ENCODE measurements at regions not wholly inside any gene's neighbourhood (a gene's known extent, or its start where the extent isn't known, plus 50 kb on each side); places are given as distances from the start of the nearest gene placed in this dataset.

DNA sequence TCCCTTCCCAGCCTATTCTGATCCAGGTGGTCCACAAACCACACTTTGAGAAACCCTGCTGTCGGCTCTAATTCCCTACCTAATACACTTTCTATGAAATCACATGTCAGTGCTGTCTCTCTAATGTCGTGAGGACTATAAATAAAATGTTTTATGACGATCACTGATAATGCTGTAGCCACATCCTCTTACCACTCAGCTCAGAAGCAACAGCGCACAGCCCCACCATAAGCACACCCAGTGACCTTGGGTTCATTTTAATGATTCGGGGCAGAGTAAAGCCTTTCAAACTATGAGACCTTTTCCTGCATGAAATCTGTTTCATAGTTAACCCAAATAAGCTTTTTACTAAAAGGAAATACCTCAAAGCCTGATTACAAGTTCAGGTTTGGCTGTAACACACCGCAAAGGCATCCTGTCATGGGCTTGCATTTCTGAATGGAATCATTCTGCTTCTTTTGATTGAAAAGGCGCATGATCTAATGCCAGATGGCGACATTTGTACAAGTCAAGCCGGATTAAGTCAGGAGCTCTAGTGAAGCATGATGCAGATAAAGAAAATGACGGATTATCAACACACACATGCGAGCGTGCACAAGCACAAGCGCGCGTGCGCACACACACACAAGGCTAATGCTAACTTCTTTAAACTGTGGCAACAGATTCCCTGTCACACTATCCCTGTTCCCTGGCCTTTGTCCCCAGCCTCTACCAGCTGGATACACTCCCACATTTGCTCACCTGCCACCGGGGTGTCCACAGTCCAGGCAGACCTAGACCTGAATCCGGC, 180.5 kb upstream of the PDE1C start:
- TF ChIP-seq, protein P1, sequence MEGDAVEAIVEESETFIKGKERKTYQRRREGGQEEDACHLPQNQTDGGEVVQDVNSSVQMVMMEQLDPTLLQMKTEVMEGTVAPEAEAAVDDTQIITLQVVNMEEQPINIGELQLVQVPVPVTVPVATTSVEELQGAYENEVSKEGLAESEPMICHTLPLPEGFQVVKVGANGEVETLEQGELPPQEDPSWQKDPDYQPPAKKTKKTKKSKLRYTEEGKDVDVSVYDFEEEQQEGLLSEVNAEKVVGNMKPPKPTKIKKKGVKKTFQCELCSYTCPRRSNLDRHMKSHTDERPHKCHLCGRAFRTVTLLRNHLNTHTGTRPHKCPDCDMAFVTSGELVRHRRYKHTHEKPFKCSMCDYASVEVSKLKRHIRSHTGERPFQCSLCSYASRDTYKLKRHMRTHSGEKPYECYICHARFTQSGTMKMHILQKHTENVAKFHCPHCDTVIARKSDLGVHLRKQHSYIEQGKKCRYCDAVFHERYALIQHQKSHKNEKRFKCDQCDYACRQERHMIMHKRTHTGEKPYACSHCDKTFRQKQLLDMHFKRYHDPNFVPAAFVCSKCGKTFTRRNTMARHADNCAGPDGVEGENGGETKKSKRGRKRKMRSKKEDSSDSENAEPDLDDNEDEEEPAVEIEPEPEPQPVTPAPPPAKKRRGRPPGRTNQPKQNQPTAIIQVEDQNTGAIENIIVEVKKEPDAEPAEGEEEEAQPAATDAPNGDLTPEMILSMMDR (conservative IDR thresholded peaks at IDR 0.05) = no peak
- no peaks in the 10 kb centered on the region for H3K36me3 Mint-ChIP-seq
- peaks cover 39% of the 10 kb centered on the region for H3K27me3 Mint-ChIP-seq
- no peaks in the 10 kb centered on the region for H3K4me1 Mint-ChIP-seq (ENCODE audit: unreplicated experiment)
- no peak overlapping the region for H3K27ac Mint-ChIP-seq
- no peak for DNase-seq (ENCODE audit: extremely low spot score, unreplicated experiment)
- H3K9me3 Mint-ChIP-seq = no peaks in the 10 kb centered on the region
- H3K4me3 Mint-ChIP-seq = no peak overlapping the region

DNA sequence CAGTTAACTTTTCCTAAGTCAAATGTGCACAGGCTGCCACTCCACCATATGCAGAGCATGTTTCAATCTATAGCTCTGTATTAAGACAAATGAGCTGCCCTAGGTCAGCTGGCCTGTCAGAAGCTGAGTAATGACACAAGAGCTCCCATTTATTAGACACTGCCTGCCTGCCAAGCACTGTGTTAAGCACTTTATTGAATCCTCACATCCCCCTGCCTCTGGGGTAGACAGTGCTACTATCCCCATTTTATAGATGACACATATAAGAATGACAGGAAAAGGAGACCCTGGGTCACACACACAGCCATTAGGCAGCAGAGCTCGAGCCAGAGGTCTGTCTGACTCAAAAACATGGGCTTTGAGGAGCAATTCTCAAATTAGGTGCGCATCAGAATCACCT, 179.8 kb upstream of the PDE1C start:
- H3K27ac Mint-ChIP-seq = no peak overlapping the region
- no peak overlapping the region for H3K4me3 Mint-ChIP-seq
- TF ChIP-seq, protein P1 (conservative IDR thresholded peaks at IDR 0.05) = no peak
- no peaks in the 10 kb centered on the region for H3K9me3 Mint-ChIP-seq
- peaks cover 44% of the 10 kb centered on the region for H3K27me3 Mint-ChIP-seq
- no peak for DNase-seq (ENCODE audit: extremely low spot score, unreplicated experiment)
- H3K4me1 Mint-ChIP-seq (ENCODE audit: unreplicated experiment) = no peaks in the 10 kb centered on the region
- H3K36me3 Mint-ChIP-seq = no peaks in the 10 kb centered on the region

DNA sequence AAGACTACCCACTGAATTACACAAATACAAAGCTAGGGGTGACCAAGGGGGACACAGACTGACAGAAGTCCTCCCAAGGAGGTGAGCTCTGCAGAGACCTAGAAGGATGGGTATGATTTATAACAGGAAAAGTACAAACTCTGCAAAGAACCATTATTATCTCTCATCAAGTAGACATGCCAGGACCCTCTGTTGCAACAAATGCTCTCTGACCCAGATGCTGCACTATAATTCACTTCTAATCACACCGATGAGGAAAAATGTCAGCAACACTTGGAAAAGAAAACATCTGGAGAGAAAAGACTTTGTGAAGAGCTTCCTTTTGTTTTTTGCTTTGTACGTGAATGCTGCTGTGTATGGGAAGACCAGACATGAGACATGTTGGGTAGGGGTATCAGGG, 178.3 kb upstream of the PDE1C start:
- Mint-ChIP-seq H3K4me3 (no peak overlapping the region), H3K9me3 (no peaks in the 10 kb centered on the region), H3K36me3 (no peaks in the 10 kb centered on the region), H3K27ac (no peak overlapping the region), H3K4me1 (ENCODE audit: unreplicated experiment) (no peaks in the 10 kb centered on the region), H3K27me3 (peaks cover 45% of the 10 kb centered on the region)
- TF ChIP-seq, protein P1 (conservative IDR thresholded peaks at IDR 0.05) = no peak
- DNase-seq (ENCODE audit: extremely low spot score, unreplicated experiment) = no peak

DNA sequence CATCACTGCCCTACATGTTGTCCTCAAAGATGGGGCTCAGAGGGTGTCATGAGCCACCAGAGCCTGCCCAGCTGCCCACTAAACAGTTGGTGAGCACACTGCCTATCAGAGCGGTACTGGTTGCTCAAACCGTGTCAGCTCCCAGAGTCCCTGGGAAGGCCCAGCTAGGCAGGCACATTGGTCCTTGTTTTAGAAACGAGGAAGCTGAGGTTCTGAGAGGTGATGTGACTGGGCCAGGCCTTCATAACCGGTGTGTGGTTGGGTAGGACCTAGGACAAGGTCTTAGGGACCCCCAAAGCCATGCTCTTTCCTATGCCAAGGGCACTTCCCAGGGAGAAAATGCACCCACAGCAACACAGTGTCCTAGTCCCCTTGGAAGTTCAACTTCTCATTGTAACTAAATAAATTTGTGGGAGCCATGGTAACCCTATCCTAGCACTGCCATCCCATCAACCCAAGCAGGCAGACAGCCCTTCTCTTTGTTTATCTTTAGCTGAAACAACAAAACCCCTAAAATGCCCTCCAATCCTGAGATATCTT, 174.7 kb upstream of the PDE1C start:
- no peaks in the 10 kb centered on the region for H3K4me1 Mint-ChIP-seq (ENCODE audit: unreplicated experiment)
- DNase-seq (ENCODE audit: extremely low spot score, unreplicated experiment) = peak; percentile 24
- H3K36me3 Mint-ChIP-seq = no peaks in the 10 kb centered on the region
- TF ChIP-seq, protein P1 (conservative IDR thresholded peaks at IDR 0.05) = no peak
- H3K9me3 Mint-ChIP-seq = no peaks in the 10 kb centered on the region
- H3K27me3 Mint-ChIP-seq = peaks cover 26% of the 10 kb centered on the region
- no peak overlapping the region for H3K4me3 Mint-ChIP-seq
- no peak overlapping the region for H3K27ac Mint-ChIP-seq

DNA sequence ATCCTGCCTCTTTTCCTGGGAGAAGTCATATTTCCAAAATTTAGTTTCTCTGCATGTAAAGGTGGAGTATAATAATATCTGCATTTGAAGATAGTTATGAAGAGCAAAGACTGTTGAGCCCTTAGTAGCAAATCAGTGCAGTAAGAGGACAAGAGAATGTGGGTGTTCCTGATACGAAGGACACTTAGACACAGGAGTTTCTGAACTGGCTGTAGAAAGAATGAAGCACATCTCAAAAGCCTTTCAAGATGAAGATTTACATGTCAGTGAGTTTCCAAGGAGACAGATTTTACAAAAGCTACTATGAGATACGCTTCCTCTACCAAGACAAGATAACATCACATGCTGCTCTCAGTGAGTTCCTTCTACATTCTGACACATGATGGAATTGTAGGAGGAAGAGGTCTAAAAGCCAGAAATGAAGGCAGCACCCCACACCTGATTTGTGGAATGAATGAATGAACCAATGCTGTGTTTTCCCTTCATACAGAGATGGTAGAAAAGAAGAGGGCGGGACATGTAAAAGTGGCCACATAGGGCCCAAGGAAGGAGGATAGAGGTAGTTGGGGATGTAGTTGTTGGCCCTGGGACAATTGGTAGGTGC, 173.6 kb upstream of the PDE1C start:
- Mint-ChIP-seq H3K4me1 (ENCODE audit: unreplicated experiment) (no peaks in the 10 kb centered on the region), H3K9me3 (no peaks in the 10 kb centered on the region), H3K27ac (no peak overlapping the region), H3K36me3 (no peaks in the 10 kb centered on the region), H3K4me3 (no peak overlapping the region), H3K27me3 (peaks cover 26% of the 10 kb centered on the region)
- DNase-seq (ENCODE audit: extremely low spot score, unreplicated experiment) = no peak
- TF ChIP-seq, protein P1 (conservative IDR thresholded peaks at IDR 0.05) = no peak
